Tibial nerve (tissue), 4 donors: ENCODE measurements at regions not wholly inside any gene's neighbourhood (a gene's known extent, or its start where the extent isn't known, plus 50 kb on each side); places are given as distances from the start of the nearest gene placed in this dataset.

ENCODE experiments used
- EP300 ChIP-seq, 2 donors: sonication (generic); formaldehyde crosslinking; IDR thresholded peaks; one replicate each; pipeline ENCODE4 v1.6.1; 2017; ENCODE audit warnings: antibody characterized with exemption in 2 of 2, mild to moderate bottlenecking in 1 of 2
- POLR2A ChIP-seq, 2 donors: fragments of 450-650 bp; IDR thresholded peaks; one replicate each; pipeline ENCODE4 v1.6.1; 2017; ENCODE audit warnings: antibody characterized with exemption in 2 of 2, mild to moderate bottlenecking in 2 of 2, moderate library complexity in 2 of 2
- TF ChIP-seq, protein P1 (sequence below), 5 experiments: fragments of 200-600 bp in 3 of 5; fragments of 450-650 bp in 2 of 5; sonication (generic) in 3 of 5; IDR thresholded peaks; one replicate each; pipeline ENCODE4 v1.5.1; 2016 to 2019; ENCODE audit warnings: antibody characterized with exemption in 5 of 5, mild to moderate bottlenecking in 3 of 5, moderate library complexity in 2 of 5

GRCh38 chr3:992871-993270 lies 100.0 kb upstream of the CNTN6 start:
- TF ChIP-seq, protein P1, sequence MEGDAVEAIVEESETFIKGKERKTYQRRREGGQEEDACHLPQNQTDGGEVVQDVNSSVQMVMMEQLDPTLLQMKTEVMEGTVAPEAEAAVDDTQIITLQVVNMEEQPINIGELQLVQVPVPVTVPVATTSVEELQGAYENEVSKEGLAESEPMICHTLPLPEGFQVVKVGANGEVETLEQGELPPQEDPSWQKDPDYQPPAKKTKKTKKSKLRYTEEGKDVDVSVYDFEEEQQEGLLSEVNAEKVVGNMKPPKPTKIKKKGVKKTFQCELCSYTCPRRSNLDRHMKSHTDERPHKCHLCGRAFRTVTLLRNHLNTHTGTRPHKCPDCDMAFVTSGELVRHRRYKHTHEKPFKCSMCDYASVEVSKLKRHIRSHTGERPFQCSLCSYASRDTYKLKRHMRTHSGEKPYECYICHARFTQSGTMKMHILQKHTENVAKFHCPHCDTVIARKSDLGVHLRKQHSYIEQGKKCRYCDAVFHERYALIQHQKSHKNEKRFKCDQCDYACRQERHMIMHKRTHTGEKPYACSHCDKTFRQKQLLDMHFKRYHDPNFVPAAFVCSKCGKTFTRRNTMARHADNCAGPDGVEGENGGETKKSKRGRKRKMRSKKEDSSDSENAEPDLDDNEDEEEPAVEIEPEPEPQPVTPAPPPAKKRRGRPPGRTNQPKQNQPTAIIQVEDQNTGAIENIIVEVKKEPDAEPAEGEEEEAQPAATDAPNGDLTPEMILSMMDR (IDR thresholded peaks at IDR 0.05), result no peak
- TF ChIP-seq POLR2A (IDR thresholded peaks at IDR 0.05), result no peak
- TF ChIP-seq EP300 (IDR thresholded peaks at IDR 0.05), result no peak
